ENCODE measurements at regions not wholly inside any gene's neighbourhood (a gene's known extent, or its start where the extent isn't known, plus 50 kb on each side); places are given as distances from the start of the nearest gene placed in this dataset.

- DNase-seq, result no peak
These were observed 369.3 kb downstream of the NXPE2 start for GRCh38 chr11:115047631-115048030.

GRCh38 chr11:115049796-115050195 is 371.5 kb downstream of the NXPE2 start:
- no peak for DNase-seq

GRCh38 chr11:115050756-115051155 is 372.4 kb downstream of the NXPE2 start:
- no peak for DNase-seq

GRCh38 chr11:115051938-115052590 is 373.7 kb downstream of the NXPE2 start:
- no peak for DNase-seq

- no peak for DNase-seq
These were observed 374.3 kb downstream of the NXPE2 start for GRCh38 chr11:115052601-115053000.

GRCh38 chr11:115054570-115055538 is 376.5 kb downstream of the NXPE2 start:
- peak; percentile 37 for DNase-seq

GRCh38 chr11:115056514-115056913 is 378.2 kb downstream of the NXPE2 start:
- no peak for DNase-seq

GRCh38 chr11:115060840-115061239 is 382.5 kb downstream of the NXPE2 start:
- DNase-seq, result no peak

- DNase-seq, result no peak
These were observed 387.0 kb downstream of the NXPE2 start for GRCh38 chr11:115065314-115065713.

- DNase-seq, result no peak
These were observed 387.7 kb downstream of the NXPE2 start for GRCh38 chr11:115065830-115066664.

- no peak for DNase-seq
These were observed 389.1 kb downstream of the NXPE2 start for GRCh38 chr11:115067471-115067870.

- DNase-seq, result peak; percentile 19
These were observed 389.7 kb downstream of the NXPE2 start for GRCh38 chr11:115067900-115068530.

GRCh38 chr11:115069599-115069998 is 391.3 kb downstream of the NXPE2 start:
- DNase-seq, result no peak

GRCh38 chr11:115075356-115075755 is 397.0 kb downstream of the NXPE2 start:
- no peak for DNase-seq

GRCh38 chr11:115077740-115078139 is 399.4 kb downstream of the NXPE2 start:
- DNase-seq, result no peak

- DNase-seq, result peak; percentile 10
These were observed 400.4 kb downstream of the NXPE2 start for GRCh38 chr11:115078461-115079438.

GRCh38 chr11:115080923-115081680 is 402.8 kb downstream of the NXPE2 start:
- peak; percentile 79 for DNase-seq

- peak; percentile 86 for DNase-seq
These were observed 403.6 kb downstream of the NXPE2 start for GRCh38 chr11:115081972-115082371.

- DNase-seq, result peak; percentile 51
These were observed 404.9 kb downstream of the NXPE2 start for GRCh38 chr11:115083144-115083806.

- no peak for DNase-seq
These were observed 405.9 kb downstream of the NXPE2 start for GRCh38 chr11:115084231-115084630.
